GM20431 (cell line): ENCODE measurements at regions not wholly inside any gene's neighbourhood (a gene's known extent, or its start where the extent isn't known, plus 50 kb on each side); places are given as distances from the start of the nearest gene placed in this dataset.
"Not testable (repeated sequence)": the region's sequence is repeated elsewhere in the genome, so short reads cannot be mapped to it uniquely, and the experiment has no call there.

Experiments used
- in situ Hi-C: fragments of 300-500 bp; cut with MseI, MboI; formaldehyde crosslinking; loops from one replicate; pipeline ENCODE4 v1.15.0; 2020; ENCODE audit warnings: low sequenced_read_pairs; ENCODE audit not compliant: unreplicated experiment

DNA sequence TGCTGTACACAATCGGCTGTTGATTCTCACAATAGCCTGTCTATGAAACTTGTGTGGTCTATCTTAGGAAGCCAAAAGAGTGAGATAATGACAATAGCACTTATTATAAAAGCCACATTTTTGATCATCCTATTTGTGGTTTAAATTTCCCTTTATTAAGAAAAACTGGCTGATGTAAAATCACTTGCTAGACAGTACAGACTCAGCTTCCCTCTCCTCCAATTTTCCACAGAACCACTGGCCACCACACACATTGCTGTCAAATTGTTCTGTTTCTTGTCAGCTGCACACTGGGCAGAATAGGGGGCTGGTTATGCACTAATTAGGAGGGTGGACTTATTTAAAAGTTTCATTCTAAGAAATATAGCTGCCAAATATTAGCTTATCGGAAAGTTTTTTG, 425.9 kb downstream of the EPHA3 start:
- in situ Hi-C loops, result no loop called here

DNA sequence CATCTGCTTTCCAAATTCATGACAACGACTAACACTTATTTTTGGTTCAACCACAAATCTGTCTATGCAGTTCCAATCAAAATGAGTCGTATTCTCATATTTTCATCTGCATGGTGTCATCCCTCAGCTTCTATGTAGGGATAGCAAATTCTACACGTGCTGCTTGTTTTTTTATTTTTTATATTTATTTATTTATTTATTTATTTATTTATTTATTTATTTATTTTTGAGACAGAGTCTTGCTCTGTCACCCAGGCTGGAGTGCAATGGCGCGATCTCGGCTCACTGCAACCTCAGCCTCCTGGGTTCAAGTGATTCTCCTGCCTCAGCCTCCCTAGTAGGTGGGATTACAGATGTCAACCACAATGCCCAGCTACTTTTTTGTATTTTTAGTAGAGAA, 447.2 kb downstream of the EPHA3 start:
- in situ Hi-C loops, result not testable (repeated sequence)

DNA sequence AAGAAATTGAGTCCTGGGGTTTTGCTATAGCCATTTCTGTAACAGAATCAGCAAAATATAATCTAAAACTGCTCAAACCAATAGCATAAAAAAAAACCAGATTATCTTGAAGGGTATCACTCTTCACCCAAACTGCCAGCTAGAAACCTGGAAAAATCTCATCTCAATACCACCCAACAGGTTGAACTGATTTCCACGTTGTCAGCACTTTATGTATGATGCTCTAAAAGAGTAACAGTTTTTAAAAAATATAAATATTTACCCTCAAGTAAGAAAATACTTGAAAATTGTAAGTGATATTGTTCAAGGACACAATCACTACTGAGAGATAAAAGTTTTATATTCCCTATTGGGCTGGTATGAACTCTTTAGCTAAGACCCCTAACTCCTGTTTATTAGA, 451.3 kb downstream of the EPHA3 start:
- in situ Hi-C loops, result no loop called here

DNA sequence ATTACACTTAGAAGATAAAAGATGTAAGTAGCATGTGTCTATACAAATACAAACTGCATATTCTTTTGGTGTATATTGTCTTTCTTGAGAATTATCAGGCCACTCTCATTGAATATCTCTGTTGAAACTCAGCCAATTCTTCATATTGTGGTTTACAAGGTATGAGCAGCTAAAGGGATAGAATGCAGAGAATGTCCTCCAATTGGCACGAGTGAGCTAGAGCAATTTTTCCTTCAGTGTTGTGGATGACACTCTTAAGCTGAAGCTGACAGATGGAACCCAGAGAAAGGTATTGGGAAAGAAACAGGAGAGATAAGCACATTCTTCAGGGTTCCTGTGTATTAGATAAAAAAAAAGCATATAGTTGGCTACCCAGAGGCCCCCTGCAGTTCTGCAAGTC, 453.1 kb downstream of the EPHA3 start:
- in situ Hi-C loops, result no loop called here

DNA sequence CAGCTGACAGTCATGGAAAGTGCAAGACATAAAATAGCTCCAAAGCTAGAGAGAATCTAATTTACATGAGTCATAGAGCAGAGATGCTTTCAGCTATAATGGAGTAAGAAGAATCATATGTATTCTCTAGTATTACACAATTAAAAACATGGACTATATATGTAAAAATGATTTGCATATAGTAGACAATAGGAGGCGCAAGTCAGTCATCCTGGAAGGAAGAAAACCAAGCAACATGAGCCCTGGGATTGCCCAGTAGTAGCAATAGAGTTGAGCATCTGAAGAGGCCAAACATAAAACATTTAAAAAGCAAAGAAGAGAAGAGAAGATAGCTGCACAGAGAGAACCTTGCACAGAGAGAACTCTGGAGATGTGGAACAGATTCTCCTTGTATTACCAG, 455.0 kb downstream of the EPHA3 start:
- in situ Hi-C loops, result no loop called here

DNA sequence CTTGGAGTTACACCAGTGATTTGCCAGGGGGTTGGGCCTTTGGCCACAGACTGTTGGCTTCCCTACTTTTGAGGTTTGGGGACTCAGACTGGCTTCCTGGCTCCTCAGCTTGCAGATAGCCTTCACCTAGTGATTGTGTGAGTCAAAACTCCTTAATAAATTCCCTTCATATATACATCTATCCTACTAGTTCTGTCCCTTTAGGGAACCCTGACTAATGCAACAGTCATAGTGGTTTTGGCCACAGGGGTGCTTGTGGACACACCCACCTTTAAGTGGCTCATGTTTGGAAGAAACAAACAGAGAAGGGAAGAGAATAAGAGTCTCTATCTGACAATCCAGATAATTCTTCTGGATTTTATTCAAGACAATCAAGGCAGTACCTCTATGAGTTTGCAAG, 457.7 kb downstream of the EPHA3 start:
- in situ Hi-C loops, result no loop called here

DNA sequence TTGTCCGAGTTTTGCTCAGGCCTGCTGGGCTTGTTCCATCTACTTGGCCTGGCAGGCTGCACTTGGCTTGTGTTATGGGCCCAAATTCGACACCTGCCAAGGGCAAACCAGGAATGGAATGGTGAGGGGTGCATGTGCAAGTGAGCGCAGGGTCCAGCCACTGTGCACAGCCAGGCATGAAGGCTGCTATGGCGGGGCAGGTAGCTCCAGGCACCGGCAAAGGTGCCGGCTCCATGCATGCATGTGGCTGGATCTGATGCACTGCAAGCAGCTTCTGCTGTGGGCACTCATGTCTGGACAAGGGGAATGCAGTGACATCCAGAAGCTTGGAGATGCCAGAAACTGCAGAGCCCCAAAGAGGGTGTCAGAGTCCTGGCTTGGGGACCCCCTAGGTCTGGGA, 463.0 kb downstream of the EPHA3 start:
- in situ Hi-C loops, result no loop called here

DNA sequence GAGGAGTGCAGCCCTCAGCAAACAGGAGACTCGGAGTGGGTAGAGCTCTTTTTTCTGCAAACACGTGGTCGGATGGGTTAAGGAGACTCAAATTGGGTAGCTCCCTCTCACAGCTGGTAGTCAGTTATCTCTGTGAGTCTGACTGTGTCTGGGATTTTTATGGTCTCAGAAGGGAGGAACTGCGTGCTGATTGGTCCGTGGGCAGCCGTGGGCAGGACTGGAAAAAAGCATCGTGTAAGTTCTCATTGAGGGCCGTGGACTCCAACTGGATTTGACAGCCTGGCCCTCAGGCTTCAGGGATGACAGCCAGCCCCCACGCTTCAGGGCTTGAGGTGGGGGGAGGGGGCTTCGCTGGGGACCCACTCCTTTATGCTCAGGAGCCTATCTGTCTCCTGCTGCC, 463.9 kb downstream of the EPHA3 start:
- in situ Hi-C loops, result no loop called here

DNA sequence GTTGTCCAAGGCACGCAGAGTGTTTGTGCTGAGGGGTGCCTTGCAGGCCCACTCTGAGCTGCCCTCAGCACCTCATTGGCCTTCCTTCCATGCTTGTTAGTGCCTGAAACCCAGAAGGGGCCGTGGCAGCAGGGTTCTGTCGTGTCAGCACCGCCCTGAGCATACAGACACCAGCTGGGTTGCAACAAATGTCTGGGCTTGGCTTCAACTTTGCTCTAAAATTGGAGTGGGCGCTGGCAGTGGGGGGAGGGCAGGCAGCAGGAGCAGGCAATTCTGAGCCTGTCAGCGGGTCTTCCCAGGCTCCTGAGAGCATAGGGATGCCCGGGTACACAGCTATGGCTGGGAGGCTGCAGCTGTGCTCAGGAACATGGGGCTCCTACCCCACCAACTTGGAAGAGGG, 464.3 kb downstream of the EPHA3 start:
- in situ Hi-C loops, result no loop called here

DNA sequence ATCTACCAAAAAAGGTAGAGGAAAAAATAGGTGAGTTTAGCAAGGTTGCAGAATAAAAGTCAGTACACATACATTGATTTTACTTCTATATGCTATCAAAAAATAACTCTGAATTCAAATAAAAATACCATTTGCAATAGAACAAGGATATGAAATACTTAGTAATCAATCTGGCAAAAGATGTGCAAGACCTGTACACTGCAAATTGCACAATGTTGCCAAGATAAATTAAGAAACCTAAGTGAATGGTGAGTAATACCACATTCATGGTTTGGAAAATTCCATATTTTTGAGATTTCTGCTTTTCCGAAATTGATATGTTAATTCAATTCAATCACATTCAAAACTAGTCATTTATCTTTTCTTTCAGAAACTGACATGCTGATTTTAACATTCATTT, 464.8 kb downstream of the EPHA3 start:
- in situ Hi-C loops, result no loop called here

DNA sequence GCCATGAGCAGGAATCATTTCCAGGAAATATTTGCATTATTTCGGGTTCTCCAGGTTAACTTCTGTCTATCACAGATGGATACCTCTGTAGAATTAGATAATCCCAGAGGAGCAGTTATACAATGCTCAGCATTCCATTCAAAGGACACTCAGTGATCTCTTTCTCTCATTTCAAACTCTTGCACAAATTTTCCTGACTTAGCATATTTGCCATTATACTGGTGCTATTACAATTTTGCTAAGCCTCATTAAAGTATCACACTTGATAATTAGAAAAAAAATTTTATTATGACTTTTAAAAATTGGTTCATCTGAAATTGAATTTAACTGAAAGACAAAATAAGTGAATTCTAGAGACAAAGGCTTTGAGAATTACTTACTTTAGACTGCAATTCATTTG, 469.0 kb downstream of the EPHA3 start:
- in situ Hi-C loops, result no loop called here

DNA sequence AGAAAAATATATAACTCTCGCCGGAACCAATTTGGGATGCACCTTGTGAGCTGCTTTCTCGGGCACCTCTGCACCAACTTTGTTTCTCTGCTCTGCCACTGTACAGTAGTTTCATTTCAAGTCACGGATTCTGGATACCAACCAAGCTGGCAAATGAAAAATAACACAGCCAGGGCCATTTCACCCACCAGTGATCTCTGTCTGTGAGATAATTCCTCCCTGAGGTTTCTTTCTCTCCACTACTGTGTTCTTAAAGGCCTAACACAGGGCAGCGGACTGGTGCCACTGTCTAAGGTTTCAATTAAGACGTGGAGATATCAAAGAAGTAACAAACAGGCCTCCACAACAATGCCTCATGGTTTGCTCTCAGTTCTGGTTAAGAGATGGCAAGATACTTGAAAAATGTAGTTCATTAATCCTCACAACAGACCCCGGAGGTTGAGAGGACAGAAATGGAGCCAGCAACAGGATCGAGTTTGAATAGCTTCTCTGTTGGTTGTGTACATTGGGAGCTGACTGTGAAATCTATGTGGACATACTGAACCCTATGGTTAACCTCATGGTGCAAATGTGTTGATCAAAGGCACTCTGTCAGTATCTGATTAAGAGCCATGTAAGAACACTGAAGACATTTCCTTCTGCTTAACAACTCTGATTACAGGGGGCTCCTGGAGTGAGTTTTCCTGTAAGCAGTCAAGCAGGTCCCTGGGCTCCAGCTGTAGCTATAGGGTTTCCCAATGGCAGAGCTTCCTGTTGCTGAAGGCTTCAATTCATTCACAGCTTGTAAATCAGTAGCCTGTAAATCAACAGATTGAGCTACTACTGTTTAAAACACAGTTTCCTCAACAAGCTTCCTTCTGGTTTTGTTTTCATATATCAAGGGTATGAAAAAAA, 470.5 kb downstream of the EPHA3 start:
- in situ Hi-C loops, result no loop called here

DNA sequence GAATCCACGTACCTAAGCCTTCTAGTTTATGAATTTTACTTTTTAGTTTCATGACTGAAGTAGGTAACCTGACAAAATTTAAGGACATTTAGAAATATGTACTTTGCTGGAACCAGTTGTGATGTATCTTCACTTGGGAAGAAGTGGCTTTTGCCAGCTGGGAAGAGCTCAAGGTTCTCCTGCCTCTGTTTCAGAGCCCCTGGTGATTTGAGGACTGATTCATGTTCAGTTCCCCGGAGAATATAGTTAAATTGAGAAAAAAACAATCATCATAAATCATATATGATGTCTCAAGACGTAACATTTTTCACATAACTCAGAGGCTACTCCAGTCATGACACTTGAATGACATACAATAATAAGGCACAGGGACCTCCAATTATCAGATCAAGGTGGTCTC, 473.4 kb downstream of the EPHA3 start:
- in situ Hi-C loops, result no loop called here

DNA sequence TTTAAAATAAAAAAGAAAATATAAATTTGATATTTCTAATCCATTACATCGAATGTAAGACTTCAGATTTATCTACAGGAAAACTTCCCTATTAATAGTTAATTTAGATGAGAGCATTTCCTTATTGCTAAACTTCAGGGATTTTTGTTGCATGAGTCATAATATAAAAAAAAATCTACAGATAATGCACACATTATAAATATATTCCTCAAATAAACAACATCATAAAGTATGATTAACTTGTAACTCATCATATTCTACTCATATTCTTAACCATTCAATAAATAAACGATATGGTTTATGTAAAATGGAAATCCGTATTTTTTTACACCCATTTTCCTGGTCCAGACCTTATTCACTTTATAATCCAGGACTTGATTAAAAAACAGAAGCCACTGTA, 477.0 kb downstream of the EPHA3 start:
- in situ Hi-C loops, result no loop called here

DNA sequence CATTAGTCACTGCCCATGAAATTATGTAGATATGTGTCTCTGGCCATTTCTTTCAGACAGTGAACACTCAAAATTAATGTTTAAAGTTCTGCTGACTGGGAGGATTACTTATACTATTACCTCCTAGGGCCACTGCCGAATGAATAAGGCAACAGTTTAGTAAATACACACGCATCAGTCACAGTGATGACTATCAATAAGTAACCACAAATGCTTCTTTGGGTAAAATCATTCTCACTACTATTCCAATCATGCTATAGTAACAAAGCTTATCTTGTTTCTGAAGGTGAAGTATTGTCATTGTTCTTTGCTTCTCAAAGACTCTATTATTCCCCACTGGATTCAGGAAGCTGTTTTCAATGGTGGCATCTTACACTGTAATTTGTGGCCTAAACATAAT, 478.8 kb downstream of the EPHA3 start:
- in situ Hi-C loops, result no loop called here

DNA sequence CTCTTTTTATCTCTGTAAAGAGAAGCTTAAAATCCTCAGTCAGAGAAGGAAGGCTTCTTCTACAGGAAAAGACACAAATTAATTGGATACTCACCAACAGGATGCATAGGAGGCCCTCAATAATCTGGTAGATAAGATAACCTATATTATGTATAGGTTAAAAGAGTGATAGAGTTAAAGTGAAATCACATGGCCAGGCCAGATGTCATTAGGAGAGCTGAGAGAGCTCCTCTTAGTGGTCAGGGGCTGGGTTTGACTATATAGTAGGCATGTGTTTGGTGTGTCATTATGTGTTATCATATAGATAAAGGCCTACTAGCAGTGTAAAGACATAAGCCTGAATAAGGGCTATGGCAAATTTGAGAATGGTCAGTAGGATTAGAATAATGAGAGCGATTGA, 479.3 kb downstream of the EPHA3 start:
- in situ Hi-C loops, result no loop called here

DNA sequence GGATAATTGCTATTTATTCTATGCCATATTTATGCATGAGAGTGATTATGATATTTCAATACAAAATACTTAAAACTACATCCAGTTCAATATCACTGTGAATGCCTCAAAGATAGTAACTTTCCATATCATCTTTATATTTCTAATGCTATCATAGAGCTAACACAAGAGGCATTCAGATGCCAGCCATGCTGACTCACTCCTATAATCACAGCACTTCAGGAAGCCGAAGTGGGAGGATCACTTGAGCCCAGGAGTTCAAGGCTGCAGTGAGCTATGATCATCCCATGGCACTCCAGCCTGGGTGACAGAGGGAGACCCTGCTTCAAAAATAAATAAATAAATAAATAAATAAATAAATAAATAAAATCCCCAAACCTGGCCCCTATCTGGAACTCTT, 498.7 kb downstream of the EPHA3 start:
- in situ Hi-C loops, result no loop called here

DNA sequence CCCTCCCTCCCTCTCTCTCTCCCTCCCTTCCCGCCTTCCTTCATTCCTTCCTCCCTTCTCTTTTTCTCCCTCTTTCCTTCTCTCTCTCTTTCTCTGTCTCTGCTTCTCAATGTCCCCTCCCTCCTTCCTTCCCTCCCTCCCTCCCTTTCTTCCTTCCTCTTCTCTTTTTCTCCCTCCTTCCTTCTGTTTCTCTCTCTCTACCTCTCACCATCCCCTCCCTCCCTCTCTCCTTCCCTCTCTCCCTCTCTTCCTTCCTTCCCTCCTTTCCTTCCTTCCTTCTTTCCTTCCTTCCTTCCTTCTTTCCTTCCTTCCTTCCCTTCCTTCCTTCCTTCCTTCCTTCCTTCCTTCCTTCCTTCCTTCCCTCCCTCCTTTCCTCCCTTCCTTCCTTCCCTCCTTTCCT, 504.6 kb downstream of the EPHA3 start:
- in situ Hi-C loops, result no loop called here

DNA sequence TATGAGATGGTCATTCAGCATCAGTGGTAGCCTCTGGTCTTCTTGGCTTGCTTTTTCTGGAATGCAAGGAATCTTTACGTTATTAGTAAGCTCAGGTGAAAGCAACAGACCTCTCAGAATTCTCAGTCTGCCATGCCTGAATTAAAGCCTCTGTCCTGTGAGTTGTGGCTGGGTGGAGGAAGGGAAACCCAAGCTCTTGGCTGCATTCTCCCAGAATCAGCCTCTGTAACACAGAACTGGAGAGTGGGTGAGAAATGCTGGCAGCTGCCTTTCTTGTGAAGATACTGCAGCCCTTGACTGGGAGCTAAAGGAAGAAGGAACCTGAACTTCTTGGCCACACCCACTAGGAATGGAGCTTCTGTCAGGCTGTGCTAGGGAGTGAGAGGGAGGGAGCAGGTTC, 505.8 kb downstream of the EPHA3 start:
- in situ Hi-C loops, result no loop called here

DNA sequence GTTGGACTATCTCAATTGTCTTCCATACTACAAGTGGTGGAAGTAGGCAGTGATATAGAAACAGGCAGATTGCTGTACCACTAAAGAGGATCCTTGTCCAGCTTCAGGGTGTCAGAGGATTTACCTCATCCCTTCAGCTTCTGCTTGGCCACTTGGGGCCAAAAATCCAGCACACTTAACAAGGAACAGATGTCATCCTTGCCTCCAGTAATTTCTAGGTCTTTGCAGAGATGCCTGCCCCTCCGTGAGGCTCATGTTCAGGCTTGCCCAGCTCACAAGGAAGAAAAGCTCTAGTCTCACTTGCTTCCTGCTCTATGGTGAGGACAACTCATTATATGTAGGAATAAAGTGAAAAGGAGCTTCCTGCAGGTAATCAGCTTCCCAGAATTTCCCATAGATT, 510.3 kb downstream of the EPHA3 start:
- in situ Hi-C loops, result no loop called here

DNA sequence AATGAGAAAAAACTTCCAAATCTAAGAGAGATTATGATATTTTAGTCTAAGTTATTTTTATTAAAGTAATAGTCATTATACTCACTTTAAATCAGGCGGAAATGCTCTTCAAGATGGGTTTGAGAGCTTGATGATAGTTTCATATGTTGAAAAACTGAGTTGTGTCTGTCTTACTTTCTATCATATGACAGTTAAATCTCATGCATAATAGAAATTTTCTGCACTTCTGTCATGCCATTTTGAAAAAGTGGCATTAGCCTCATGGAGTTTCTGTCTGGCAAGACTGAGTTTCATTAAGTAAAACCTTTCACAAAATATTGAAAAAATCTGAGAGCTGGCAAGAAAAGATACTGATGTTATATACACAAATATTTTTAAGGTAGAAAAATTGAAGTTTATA, 511.8 kb downstream of the EPHA3 start:
- in situ Hi-C loops, result no loop called here

DNA sequence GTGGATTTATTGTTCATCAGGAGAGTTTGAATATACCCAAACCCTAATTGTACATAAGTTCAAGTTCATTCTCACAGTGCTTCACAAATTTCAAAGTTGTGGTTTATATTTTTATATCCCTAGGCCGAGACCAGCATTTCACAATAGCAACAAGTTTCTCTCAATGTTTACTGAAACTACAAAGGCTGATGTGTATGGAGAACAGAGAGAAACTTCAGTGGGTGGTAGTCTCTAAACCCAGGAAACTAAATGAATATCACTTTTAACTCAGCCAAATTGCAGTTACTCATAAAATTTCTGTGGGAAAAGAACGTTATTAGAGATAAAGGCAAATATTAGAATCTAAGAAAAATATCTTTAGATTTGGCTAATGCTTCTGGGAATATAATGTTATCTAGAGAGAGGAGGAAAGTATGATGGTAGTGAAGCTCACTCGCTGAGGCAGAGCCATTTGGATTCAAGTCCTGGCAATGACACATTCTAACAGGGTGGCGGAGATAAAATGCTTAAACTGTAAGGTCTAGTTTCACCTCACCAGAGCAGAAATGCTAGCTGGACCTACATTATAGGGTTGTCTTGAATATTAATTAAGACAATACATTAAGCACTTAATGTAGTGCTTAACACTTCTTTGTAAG, 514.8 kb downstream of the EPHA3 start:
- in situ Hi-C loops, result no loop called here
